Upper lobe of left lung (tissue), 6 donors: ENCODE measurements at regions not wholly inside any gene's neighbourhood (a gene's known extent, or its start where the extent isn't known, plus 50 kb on each side); places are given as distances from the start of the nearest gene placed in this dataset.

Experiments used
- ATAC-seq, 2 donors: fragments of 200-7000 bp; cut with Tn5 transposase; one replicate each; pipeline ENCODE4 v1.9.1; 2022; ENCODE audit warnings: mild to moderate bottlenecking in 2 of 2, moderate library complexity in 2 of 2; ENCODE audit not compliant: low FRiP score in 2 of 2
- DNase-seq, 2 donors: peaks; one replicate each; pipeline ENCODE4 v3.0.0-alpha.2; 2019 to 2020
- H3K27ac ChIP-seq, 4 donors: fragments of 200-600 bp; sonication (generic); one replicate each; pipeline ENCODE4 v1.5.1; 2016 to 2019
- H3K27me3 ChIP-seq, 4 donors: fragments of 200-600 bp; sonication (generic); one replicate each; pipeline ENCODE4 v1.5.1; 2017 to 2019
- H3K36me3 ChIP-seq, 4 donors: fragments of 200-600 bp; sonication (generic); one replicate each; pipeline ENCODE4 v1.5.1; 2016 to 2019
- H3K4me1 ChIP-seq, 4 donors: fragments of 200-600 bp; sonication (generic); one replicate each; pipeline ENCODE4 v1.5.1; 2018 to 2019
- H3K4me3 ChIP-seq, 4 donors: fragments of 200-600 bp; sonication (generic); one replicate each; pipeline ENCODE4 v1.5.1; 2017 to 2019; ENCODE audit warnings: mild to moderate bottlenecking in 2 of 4, moderate library complexity in 1 of 4
- H3K9me3 ChIP-seq, 4 donors: fragments of 200-600 bp; sonication (generic); one replicate each; pipeline ENCODE4 v1.5.1; 2018 to 2019
- EP300 ChIP-seq, 4 donors: sonication (generic); formaldehyde crosslinking; IDR thresholded peaks; one replicate each; pipeline ENCODE4 v1.5.1; 2017; ENCODE audit warnings: antibody characterized with exemption in 4 of 4, control low read depth in 2 of 4
- POLR2A ChIP-seq, 4 donors: fragments of 450-650 bp; IDR thresholded peaks; one replicate each; pipeline ENCODE4 v1.5.1; 2016 to 2017; ENCODE audit warnings: antibody characterized with exemption in 4 of 4, mild to moderate bottlenecking in 2 of 4
- POLR2AphosphoS5 ChIP-seq, 2 donors: sonication (generic); formaldehyde crosslinking; IDR thresholded peaks; one replicate each; pipeline ENCODE4 v1.5.1; 2017; ENCODE audit warnings: antibody characterized with exemption in 2 of 2
- WGBS, 2 donors: methylation state at CpG; one replicate each; pipeline ENCODE4 v1.1.5; 2017 to 2018; 5-methylcytosine and 5-hydroxymethylcytosine counted together
- TF ChIP-seq, protein P1 (sequence below), 6 experiments: fragments of 450-650 bp in 4 of 6; fragments of 200-600 bp in 2 of 6; sonication (generic) in 2 of 6; IDR thresholded peaks; one replicate each; pipeline ENCODE4 v1.5.1; 2016 to 2019; ENCODE audit warnings: antibody characterized with exemption in 6 of 6
- donor health status: DM: no; HTN: no; CAD: no; lungs with moderate emphysema.
- donor health status: DM: no; HTN: yes; CAD: no; lungs with severe emphysema.

DNA sequence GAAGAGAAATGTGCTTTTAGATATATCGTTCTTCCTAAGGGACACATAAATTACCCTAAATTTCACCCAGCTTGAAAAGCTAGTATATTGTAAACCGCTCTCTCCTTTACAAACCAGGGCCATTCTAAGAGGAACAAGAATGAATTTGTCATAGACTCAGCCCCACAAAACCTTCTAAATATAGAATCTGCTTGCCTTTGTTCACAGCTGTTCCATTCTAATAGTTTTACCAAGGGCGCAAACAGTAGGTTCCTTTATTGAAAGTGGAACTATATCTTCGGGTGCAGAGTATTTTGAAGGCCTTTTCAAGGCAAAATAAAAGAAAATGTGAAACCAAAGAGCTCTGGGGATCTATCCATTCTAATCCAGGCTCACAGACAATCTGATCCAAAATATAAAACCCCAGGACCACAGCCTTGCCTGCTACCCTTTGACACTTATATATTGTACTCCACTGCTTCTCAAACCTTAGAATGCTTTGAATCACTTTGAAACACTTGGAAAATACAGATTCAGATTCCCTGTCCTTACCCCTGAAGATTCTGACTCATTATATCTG, 316.8 kb downstream of the PAX3 start:
- H3K27me3 ChIP-seq: no peaks in the 10 kb centered on the region
- no peak for TF ChIP-seq POLR2A (IDR thresholded peaks at IDR 0.05)
- no peak for TF ChIP-seq POLR2AphosphoS5 (IDR thresholded peaks at IDR 0.05)
- TF ChIP-seq, protein P1, sequence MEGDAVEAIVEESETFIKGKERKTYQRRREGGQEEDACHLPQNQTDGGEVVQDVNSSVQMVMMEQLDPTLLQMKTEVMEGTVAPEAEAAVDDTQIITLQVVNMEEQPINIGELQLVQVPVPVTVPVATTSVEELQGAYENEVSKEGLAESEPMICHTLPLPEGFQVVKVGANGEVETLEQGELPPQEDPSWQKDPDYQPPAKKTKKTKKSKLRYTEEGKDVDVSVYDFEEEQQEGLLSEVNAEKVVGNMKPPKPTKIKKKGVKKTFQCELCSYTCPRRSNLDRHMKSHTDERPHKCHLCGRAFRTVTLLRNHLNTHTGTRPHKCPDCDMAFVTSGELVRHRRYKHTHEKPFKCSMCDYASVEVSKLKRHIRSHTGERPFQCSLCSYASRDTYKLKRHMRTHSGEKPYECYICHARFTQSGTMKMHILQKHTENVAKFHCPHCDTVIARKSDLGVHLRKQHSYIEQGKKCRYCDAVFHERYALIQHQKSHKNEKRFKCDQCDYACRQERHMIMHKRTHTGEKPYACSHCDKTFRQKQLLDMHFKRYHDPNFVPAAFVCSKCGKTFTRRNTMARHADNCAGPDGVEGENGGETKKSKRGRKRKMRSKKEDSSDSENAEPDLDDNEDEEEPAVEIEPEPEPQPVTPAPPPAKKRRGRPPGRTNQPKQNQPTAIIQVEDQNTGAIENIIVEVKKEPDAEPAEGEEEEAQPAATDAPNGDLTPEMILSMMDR (IDR thresholded peaks at IDR 0.05): no peak
- TF ChIP-seq EP300 (IDR thresholded peaks at IDR 0.05): no peak
- WGBS, 2 donors: 68 to 71% methylated on average over 4 of the region's 4 CpGs
- no peak for ATAC-seq
- no peaks in the 10 kb centered on the region for H3K4me1 ChIP-seq
- no peak overlapping the region for H3K27ac ChIP-seq
- no peaks in the 10 kb centered on the region for H3K9me3 ChIP-seq
- no peaks in the 10 kb centered on the region for H3K36me3 ChIP-seq
- no peak for DNase-seq
- no peak overlapping the region for H3K4me3 ChIP-seq

GRCh38 chr2:221975151-221975550, 323.6 kb downstream of the PAX3 start:
- no peaks in the 10 kb centered on the region for H3K4me1 ChIP-seq
- no peaks in the 10 kb centered on the region for H3K36me3 ChIP-seq
- TF ChIP-seq POLR2A (IDR thresholded peaks at IDR 0.05) (no peak), POLR2AphosphoS5 (IDR thresholded peaks at IDR 0.05) (no peak)
- 71 to 74% methylated on average over 2 of the region's 2 CpGs for WGBS, 2 donors
- DNase-seq (no peak), ATAC-seq (no peak)
- H3K27ac ChIP-seq: no peak overlapping the region
- no peak overlapping the region for H3K4me3 ChIP-seq
- no peaks in the 10 kb centered on the region for H3K27me3 ChIP-seq
- H3K9me3 ChIP-seq: no peaks in the 10 kb centered on the region

- no peak for DNase-seq
- TF ChIP-seq POLR2AphosphoS5 (IDR thresholded peaks at IDR 0.05) (no peak), POLR2A (IDR thresholded peaks at IDR 0.05) (no peak), EP300 (IDR thresholded peaks at IDR 0.05) (no peak)
- TF ChIP-seq, protein P1 (IDR thresholded peaks at IDR 0.05): no peak
Measured at GRCh38 chr2:221973902-221974301, 324.9 kb downstream of the PAX3 start.

DNA sequence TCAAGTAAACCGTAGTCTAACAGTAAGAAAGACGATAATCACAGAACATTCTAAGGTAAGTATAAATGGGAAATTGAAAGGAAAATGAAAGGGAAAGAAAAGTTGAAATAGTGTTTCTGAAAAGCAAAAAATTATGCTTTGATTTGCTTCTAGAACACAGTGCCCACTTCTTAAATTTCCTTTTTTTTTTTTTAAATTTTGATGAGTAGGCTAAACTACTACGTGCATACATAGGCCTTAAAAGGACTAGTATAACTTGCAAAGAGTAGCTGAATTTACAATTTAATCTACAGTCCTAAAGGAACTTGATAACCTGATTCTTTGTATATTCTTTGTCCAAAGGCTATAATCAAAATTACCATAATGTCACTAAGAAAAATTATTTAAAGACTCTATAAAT, 325.3 kb downstream of the PAX3 start:
- Histone ChIP-seq H3K36me3 (no peaks in the 10 kb centered on the region), H3K9me3 (no peaks in the 10 kb centered on the region), H3K4me1 (no peaks in the 10 kb centered on the region), H3K4me3 (no peak overlapping the region), H3K27me3 (no peaks in the 10 kb centered on the region), H3K27ac (no peak overlapping the region)
- DNase-seq: no peak
- 93 to 95% methylated on average over 3 of the region's 3 CpGs for WGBS, 2 donors
- ATAC-seq: no peak
- TF ChIP-seq EP300 (IDR thresholded peaks at IDR 0.05) (no peak), POLR2AphosphoS5 (IDR thresholded peaks at IDR 0.05) (no peak), POLR2A (IDR thresholded peaks at IDR 0.05) (no peak)
- TF ChIP-seq, protein P1 (IDR thresholded peaks at IDR 0.05): no peak

More at GRCh38 chr2:221973902-221974301, 324.9 kb downstream of the PAX3 start:
- no peak for ATAC-seq
- WGBS, 2 donors: 76 to 89% methylated on average over 2 of the region's 2 CpGs
- Histone ChIP-seq H3K36me3 (no peaks in the 10 kb centered on the region), H3K4me3 (no peak overlapping the region), H3K27ac (no peak overlapping the region), H3K4me1 (no peaks in the 10 kb centered on the region), H3K27me3 (no peaks in the 10 kb centered on the region), H3K9me3 (no peaks in the 10 kb centered on the region)

DNA sequence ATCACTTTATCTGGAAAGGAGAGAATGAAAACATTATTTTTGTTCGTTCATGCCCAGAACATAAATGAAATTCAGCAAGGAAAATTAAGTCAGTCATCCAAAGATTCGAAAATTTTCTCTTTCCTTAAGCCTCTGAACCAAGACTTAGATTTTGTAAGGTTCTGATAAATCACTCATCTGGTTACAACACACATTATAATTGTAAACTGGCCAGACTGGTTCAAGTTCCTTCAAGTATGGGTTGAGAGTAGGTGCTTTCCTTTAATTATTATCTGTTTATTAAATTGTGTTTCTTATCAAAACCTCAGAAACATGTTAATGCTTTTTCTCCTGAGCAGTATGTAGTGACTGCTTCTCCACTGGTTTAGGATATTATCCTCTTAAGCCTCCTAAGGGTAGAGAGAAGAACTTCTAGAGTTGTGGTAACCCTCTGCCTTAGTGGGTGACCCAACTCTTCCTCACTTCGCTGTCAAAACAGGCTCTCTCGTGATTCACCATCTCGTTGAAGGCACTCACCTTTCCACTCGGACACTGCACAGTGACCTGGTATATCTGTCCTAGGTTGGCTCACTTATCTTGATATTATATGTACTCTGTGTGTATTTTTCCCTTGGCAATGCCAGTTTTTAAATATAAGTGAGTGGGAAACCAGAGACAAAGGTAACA, 325.9 kb downstream of the PAX3 start:
- WGBS, 2 donors: 60 to 69% methylated on average over 6 of the region's 6 CpGs
- no peaks in the 10 kb centered on the region for H3K4me1 ChIP-seq
- no peak for ATAC-seq
- TF ChIP-seq POLR2AphosphoS5 (IDR thresholded peaks at IDR 0.05) (no peak), POLR2A (IDR thresholded peaks at IDR 0.05) (no peak), EP300 (IDR thresholded peaks at IDR 0.05) (no peak)
- TF ChIP-seq, protein P1 (IDR thresholded peaks at IDR 0.05): no peak
- H3K4me3 ChIP-seq: no peak overlapping the region
- no peaks in the 10 kb centered on the region for H3K9me3 ChIP-seq
- DNase-seq: no peak
- H3K27me3 ChIP-seq: no peaks in the 10 kb centered on the region
- no peak overlapping the region for H3K27ac ChIP-seq
- H3K36me3 ChIP-seq: no peaks in the 10 kb centered on the region
